Activated naive CD4-positive, alpha-beta T cell treated with anti-CD3 and anti-CD28 coated beads, Interleukin-2, amount 10 ng/mL, durations not matched to agents 7 days and 5 days (primary cell): ENCODE measurements at regions not wholly inside any gene's neighbourhood (a gene's known extent, or its start where the extent isn't known, plus 50 kb on each side); places are given as distances from the start of the nearest gene placed in this dataset.

Experiments
- CTCF ChIA-PET: fragments of 350-600 bp; sonication (Branson Sonifier 250); formaldehyde crosslinking; loops from one replicate; lab custom pipeline; 2021; ENCODE audit warnings: antibody characterized with exemption; lab: Charles Lee
- DNase-seq: peaks from one replicate; pipeline ENCODE4 v3.0.0-alpha.2; 2020
- H3K27ac Mint-ChIP-seq: one replicate; pipeline ENCODE4 v1.8.0; 2021; ENCODE audit warnings: mild to moderate bottlenecking, moderate library complexity, mixed read lengths
- H3K27me3 Mint-ChIP-seq: one replicate; pipeline ENCODE4 v1.8.0; 2021; ENCODE audit warnings: mild to moderate bottlenecking, mixed read lengths
- H3K36me3 Mint-ChIP-seq: one replicate; pipeline ENCODE4 v1.8.0; 2021; ENCODE audit warnings: mixed read lengths
- H3K4me1 Mint-ChIP-seq: one replicate; pipeline ENCODE4 v1.8.0; 2021; ENCODE audit warnings: mixed read lengths
- H3K4me3 Mint-ChIP-seq: one replicate; pipeline ENCODE4 v1.8.0; 2021; ENCODE audit warnings: mild to moderate bottlenecking, moderate library complexity, mixed read lengths
- H3K9me3 Mint-ChIP-seq: one replicate; pipeline ENCODE4 v1.8.0; 2021; ENCODE audit warnings: mixed read lengths

- H3K4me3 Mint-ChIP-seq = no peak overlapping the region
- no peaks in the 10 kb centered on the region for H3K9me3 Mint-ChIP-seq
- DNase-seq = no peak
- no peaks in the 10 kb centered on the region for H3K4me1 Mint-ChIP-seq
- no peaks in the 10 kb centered on the region for H3K36me3 Mint-ChIP-seq
- H3K27me3 Mint-ChIP-seq = no peaks in the 10 kb centered on the region
- H3K27ac Mint-ChIP-seq = no peak overlapping the region
- CTCF ChIA-PET = no interaction called here
Observed at GRCh38 chr7:111642373-111642772, 80.1 kb upstream of the IMMP2L start.

- no peak for DNase-seq
- Mint-ChIP-seq H3K4me3 (no peak overlapping the region), H3K27ac (no peak overlapping the region), H3K27me3 (no peaks in the 10 kb centered on the region), H3K9me3 (no peaks in the 10 kb centered on the region), H3K36me3 (no peaks in the 10 kb centered on the region), H3K4me1 (no peaks in the 10 kb centered on the region)
- CTCF ChIA-PET = no interaction called here
Observed at GRCh38 chr7:111640416-111640815, 78.1 kb upstream of the IMMP2L start.

GRCh38 chr7:111639934-111640333, 77.6 kb upstream of the IMMP2L start:
- H3K36me3 Mint-ChIP-seq = no peaks in the 10 kb centered on the region
- H3K27ac Mint-ChIP-seq = no peak overlapping the region
- CTCF ChIA-PET = no interaction called here
- H3K9me3 Mint-ChIP-seq = no peaks in the 10 kb centered on the region
- DNase-seq = no peak
- H3K4me1 Mint-ChIP-seq = no peaks in the 10 kb centered on the region
- no peaks in the 10 kb centered on the region for H3K27me3 Mint-ChIP-seq
- no peak overlapping the region for H3K4me3 Mint-ChIP-seq

- H3K9me3 Mint-ChIP-seq = no peaks in the 10 kb centered on the region
- no peaks in the 10 kb centered on the region for H3K27me3 Mint-ChIP-seq
- no peak for DNase-seq
- H3K4me3 Mint-ChIP-seq = no peak overlapping the region
- H3K36me3 Mint-ChIP-seq = no peaks in the 10 kb centered on the region
- H3K4me1 Mint-ChIP-seq = no peaks in the 10 kb centered on the region
- CTCF ChIA-PET = no interaction called here
- H3K27ac Mint-ChIP-seq = no peak overlapping the region
Observed at GRCh38 chr7:111638078-111638477, 75.8 kb upstream of the IMMP2L start.

GRCh38 chr7:111633878-111634277, 71.6 kb upstream of the IMMP2L start:
- Mint-ChIP-seq H3K4me1 (no peaks in the 10 kb centered on the region), H3K36me3 (no peaks in the 10 kb centered on the region), H3K27me3 (peaks cover 8% of the 10 kb centered on the region), H3K27ac (no peak overlapping the region), H3K4me3 (no peak overlapping the region), H3K9me3 (peaks cover 12% of the 10 kb centered on the region)
- CTCF ChIA-PET = no interaction called here
- DNase-seq = no peak

- DNase-seq = no peak
- CTCF ChIA-PET = no interaction called here
- Mint-ChIP-seq H3K36me3 (no peaks in the 10 kb centered on the region), H3K4me3 (no peak overlapping the region), H3K9me3 (peaks cover 12% of the 10 kb centered on the region), H3K27ac (no peak overlapping the region), H3K27me3 (peaks cover 8% of the 10 kb centered on the region), H3K4me1 (no peaks in the 10 kb centered on the region)
Observed at GRCh38 chr7:111630862-111631261, 68.6 kb upstream of the IMMP2L start.

GRCh38 chr7:111622084-111622483, 59.8 kb upstream of the IMMP2L start:
- no peak overlapping the region for H3K27ac Mint-ChIP-seq
- no peaks in the 10 kb centered on the region for H3K27me3 Mint-ChIP-seq
- H3K4me1 Mint-ChIP-seq = no peaks in the 10 kb centered on the region
- no peaks in the 10 kb centered on the region for H3K36me3 Mint-ChIP-seq
- CTCF ChIA-PET = no interaction called here
- H3K9me3 Mint-ChIP-seq = no peaks in the 10 kb centered on the region
- no peak for DNase-seq
- H3K4me3 Mint-ChIP-seq = no peak overlapping the region
